Glomerular visceral epithelial cell (primary cell): ENCODE measurements at regions not wholly inside any gene's neighbourhood (a gene's known extent, or its start where the extent isn't known, plus 50 kb on each side); places are given as distances from the start of the nearest gene placed in this dataset.

Source experiments
- DNase-seq: peaks from one replicate; pipeline ENCODE4 v3.0.0-alpha.2; 2016; ENCODE audit errors: extremely low spot score

- DNase-seq, result no peak
These were observed 426.8 kb downstream of the HNRNPD start for GRCh38 chr4:81946996-81947395.

GRCh38 chr4:81930506-81931238 is 443.1 kb downstream of the HNRNPD start:
- no peak for DNase-seq

- DNase-seq, result no peak
These were observed 450.7 kb downstream of the HNRNPD start for GRCh38 chr4:81923140-81923539.

- no peak for DNase-seq
These were observed 450.6 kb upstream of the RASGEF1B start for GRCh38 chr4:81922313-81922712.

- DNase-seq, result no peak
These were observed 450.0 kb upstream of the RASGEF1B start for GRCh38 chr4:81921751-81922159.

GRCh38 chr4:81919810-81920209 is 448.1 kb upstream of the RASGEF1B start:
- no peak for DNase-seq

- DNase-seq, result peak; percentile 31
These were observed 447.5 kb upstream of the RASGEF1B start for GRCh38 chr4:81919223-81919622.

GRCh38 chr4:81915430-81915829 is 443.7 kb upstream of the RASGEF1B start:
- no peak for DNase-seq

- no peak for DNase-seq
These were observed 442.9 kb upstream of the RASGEF1B start for GRCh38 chr4:81914623-81915022.

- peak; percentile 57 for DNase-seq
These were observed 441.7 kb upstream of the RASGEF1B start for GRCh38 chr4:81913427-81913879.

- no peak for DNase-seq
These were observed 440.8 kb upstream of the RASGEF1B start for GRCh38 chr4:81912376-81913030.

GRCh38 chr4:81906905-81907304 is 435.2 kb upstream of the RASGEF1B start:
- DNase-seq, result no peak

- DNase-seq, result peak; percentile 88
These were observed 434.3 kb upstream of the RASGEF1B start for GRCh38 chr4:81905971-81906370.

- DNase-seq, result no peak
These were observed 432.4 kb upstream of the RASGEF1B start for GRCh38 chr4:81904121-81904520.

- no peak for DNase-seq
These were observed 431.5 kb upstream of the RASGEF1B start for GRCh38 chr4:81903212-81903611.

GRCh38 chr4:81898862-81899504 is 427.3 kb upstream of the RASGEF1B start:
- no peak for DNase-seq

GRCh38 chr4:81896936-81897335 is 425.2 kb upstream of the RASGEF1B start:
- DNase-seq, result no peak

- DNase-seq, result no peak
These were observed 419.6 kb upstream of the RASGEF1B start for GRCh38 chr4:81891005-81891996.

- no peak for DNase-seq
These were observed 413.3 kb upstream of the RASGEF1B start for GRCh38 chr4:81884986-81885385.

- no peak for DNase-seq
These were observed 412.1 kb upstream of the RASGEF1B start for GRCh38 chr4:81883530-81884450.

GRCh38 chr4:81883004-81883403 is 411.3 kb upstream of the RASGEF1B start:
- DNase-seq, result no peak
